GM18909 (cell line): ENCODE measurements at regions not wholly inside any gene's neighbourhood (a gene's known extent, or its start where the extent isn't known, plus 50 kb on each side); places are given as distances from the start of the nearest gene placed in this dataset.
"Not testable (repeated sequence)": the region's sequence is repeated elsewhere in the genome, so short reads cannot be mapped to it uniquely, and the experiment has no call there.

Experiments used
- ATAC-seq: cut with Tn5 transposase; IDR thresholded peaks from one replicate; pipeline ENCODE4 v1.9.1; 2021; ENCODE audit warnings: mild to moderate bottlenecking; ENCODE audit not compliant: unreplicated experiment, poor library complexity

GRCh38 chrX:96483647-96484160 lies 200.9 kb upstream of the DIAPH2 start:
- ATAC-seq, result no peak

GRCh38 chrX:96486687-96487086 lies 198.0 kb upstream of the DIAPH2 start:
- not testable (repeated sequence) for ATAC-seq

DNA sequence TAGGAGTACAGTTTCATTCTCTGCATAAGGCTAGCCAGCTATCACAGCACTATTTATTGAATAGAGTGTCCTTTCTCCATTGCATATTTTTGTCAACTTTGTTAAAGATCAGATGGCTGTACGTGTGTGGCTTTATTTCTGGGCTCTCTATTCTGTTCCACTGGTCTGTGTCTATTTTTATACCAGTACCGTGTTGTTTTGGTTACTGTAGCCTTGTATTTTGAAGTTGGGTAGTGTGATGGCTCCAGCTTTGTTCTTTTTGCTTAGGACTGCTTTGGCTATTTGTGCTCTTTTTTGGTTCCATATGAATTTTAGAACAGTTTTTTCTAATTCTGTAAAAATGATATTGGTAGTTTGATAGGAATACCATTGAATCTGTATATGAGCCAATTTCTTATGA lies 182.1 kb upstream of the DIAPH2 start:
- no peak for ATAC-seq

- not testable (repeated sequence) for ATAC-seq
Observed at GRCh38 chrX:96529386-96529785, 155.3 kb upstream of the DIAPH2 start.

DNA sequence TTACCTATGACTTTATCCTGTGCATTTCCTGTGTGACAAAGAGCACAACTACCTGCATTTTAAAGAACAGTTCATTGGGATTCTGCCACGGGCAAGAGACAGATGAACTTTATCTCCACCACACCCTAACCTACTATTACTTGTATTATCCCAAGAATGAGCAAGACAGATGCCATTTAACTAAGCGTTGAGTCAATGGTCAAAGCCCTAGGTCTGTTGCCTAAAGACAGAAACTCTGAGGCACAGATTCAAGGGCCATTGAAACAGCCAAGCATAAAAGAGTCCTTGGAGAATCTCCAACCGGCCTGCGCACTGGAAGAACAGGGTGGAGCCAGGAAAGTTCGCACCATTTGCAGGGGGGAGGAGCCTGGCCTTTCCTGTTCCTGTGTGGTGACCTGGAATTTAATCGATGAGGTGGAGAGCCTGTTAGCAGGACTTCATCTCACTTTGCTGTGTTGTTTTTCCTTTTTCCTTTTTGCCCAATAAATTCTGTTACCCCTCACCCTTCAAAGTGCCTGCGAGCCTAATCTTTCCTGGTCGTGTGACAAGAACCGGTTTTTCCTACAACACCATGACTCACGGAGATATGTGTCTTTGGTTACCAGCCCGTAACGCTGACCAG lies 146.4 kb upstream of the DIAPH2 start:
- no peak for ATAC-seq

DNA sequence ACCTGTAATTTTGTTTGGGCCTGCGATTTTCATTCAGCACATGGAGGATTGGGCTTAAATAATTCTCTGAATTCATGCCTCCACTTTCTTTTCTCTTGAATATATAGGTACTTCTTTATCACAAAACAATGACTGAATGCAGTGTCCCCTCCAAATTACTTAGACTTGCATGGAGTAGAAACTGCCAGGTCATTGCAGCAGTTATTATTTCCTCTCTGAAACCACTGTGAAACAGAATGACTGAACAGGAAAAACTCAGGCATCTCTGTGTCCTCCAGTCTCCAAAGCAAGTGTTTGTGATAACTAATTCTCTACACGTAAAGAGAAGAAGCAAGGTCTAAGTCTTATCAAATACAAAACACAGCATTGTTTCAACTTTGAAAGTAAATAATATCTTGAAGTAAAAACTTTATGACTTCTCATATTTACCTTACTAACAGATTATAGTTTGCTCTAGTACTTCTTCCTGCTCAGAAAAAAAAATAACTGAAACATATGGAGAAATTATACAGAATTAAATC lies 144.5 kb upstream of the DIAPH2 start:
- ATAC-seq, result no peak

DNA sequence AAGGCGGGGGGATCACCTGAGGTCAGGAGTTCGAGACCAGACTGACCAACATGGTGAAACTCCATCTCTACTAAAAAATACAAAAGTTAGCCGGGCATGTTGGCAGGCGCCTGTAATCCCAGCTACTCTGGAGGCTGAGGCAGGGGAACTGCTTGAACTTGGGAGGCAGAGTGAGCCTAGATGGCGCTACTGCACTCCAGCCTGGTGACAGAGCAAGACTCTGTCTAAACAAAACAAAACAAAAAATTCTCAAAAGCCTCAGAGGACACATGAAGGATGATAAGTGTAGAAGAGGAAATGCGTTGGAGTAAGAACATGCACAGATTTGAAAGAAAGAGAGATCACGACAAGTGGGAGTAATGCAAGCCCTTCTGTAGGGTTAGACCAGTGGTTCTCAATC lies 138.4 kb upstream of the DIAPH2 start:
- ATAC-seq, result not testable (repeated sequence)

- no peak for ATAC-seq
Observed at GRCh38 chrX:96551322-96551872, 133.2 kb upstream of the DIAPH2 start.

- no peak for ATAC-seq
Observed at GRCh38 chrX:96556886-96557285, 127.8 kb upstream of the DIAPH2 start.

- ATAC-seq, result not testable (repeated sequence)
Observed at GRCh38 chrX:96561129-96561528, 123.5 kb upstream of the DIAPH2 start.

DNA sequence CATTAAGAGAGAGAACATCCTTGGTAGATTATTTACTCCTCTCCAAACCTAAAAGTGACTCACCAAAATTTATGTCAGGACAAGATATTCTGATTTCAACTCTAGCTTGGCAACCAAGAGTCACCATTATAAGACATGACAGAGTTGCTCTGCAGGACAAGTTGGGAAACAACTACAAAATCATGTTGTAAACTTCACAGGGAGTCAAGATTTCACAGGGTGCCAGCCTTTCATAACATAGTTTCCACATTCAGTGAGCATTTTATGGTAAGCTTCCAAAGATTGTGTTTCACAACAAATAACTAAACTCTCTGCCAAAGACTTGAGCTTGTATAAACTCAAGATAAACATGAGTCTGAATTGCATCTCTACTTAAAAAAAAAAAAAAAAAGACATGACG lies 121.0 kb upstream of the DIAPH2 start:
- ATAC-seq, result no peak

- ATAC-seq, result no peak
Observed at GRCh38 chrX:96564595-96564994, 120.0 kb upstream of the DIAPH2 start.

GRCh38 chrX:96566878-96567277 lies 117.8 kb upstream of the DIAPH2 start:
- ATAC-seq, result no peak

DNA sequence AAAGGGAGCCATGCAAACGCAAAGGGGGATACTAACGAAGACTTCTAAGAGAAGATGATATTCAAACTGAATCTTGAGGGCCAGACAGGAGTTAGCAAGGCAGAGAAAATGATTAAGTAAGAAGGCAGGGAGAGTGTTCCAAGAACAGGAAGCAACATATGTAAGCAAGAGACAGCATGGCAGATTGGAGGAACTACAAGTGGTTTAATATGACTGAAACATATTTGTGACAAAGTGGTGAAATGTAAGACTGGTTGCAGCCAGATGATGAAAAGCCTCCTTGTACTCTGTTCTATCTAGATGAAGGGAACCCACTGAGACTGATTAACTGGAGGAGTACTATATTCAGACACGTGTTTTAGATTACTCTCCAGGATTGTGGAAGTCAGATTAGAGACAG lies 116.6 kb upstream of the DIAPH2 start:
- no peak for ATAC-seq

DNA sequence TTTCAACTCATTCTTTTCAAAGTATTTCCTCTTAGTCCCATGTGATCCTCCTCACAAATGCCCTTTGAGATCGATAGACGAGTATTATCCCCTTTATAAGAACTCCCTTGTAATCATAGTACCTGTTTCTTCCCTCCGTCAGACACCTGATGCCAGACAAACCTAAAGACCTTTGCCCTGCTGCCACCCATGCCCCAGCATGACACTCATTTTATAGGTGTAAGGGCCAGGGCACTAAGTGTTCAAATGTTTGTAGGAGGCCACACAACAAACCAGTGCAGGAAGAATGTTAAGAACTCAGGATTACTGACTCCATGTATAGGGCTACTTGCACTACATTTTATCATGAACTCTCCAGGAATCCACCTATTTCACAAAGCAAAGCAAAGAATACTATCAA lies 115.6 kb upstream of the DIAPH2 start:
- no peak for ATAC-seq

DNA sequence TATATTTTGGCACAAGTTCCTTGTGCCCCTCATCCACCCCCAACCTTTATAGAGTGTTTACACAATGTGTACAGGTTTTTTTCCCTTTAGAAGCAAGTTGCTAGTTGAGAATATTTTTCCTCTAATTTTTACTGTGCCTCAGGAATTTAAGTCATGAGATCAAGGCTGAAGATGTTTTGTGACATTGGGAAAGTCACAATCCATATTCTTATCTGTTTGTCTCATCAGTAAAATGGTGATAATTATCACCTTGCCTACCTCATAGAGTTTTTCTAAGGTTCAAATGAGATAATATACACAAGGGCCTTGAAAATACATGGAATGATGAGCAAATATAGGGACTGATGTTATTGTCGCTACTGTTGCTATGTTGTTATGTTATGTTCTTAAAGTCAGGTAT lies 109.6 kb upstream of the DIAPH2 start:
- ATAC-seq, result no peak

DNA sequence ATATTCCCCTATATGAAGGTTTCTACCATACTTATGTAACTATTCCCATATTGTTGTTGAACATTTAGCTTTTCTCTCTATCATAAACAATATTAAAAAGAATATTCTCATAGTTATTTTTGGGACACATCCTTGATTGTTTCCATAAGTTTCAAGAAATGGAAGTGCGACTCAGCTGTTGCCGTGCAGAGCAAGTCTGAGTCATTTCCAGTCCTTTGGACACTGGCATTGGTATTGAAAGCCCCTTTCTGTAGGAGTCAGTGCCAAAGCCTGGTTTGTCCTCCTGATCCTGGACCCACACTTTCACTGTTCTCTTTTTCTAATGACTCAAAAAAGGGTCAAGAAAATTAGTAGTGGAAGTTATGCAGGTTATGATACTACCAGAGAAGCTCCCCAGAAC lies 108.3 kb upstream of the DIAPH2 start:
- ATAC-seq, result no peak

GRCh38 chrX:96578781-96579180 lies 105.9 kb upstream of the DIAPH2 start:
- ATAC-seq, result no peak

- ATAC-seq, result no peak
Observed at GRCh38 chrX:96579252-96579651, 105.4 kb upstream of the DIAPH2 start.

GRCh38 chrX:96590403-96590802 lies 94.2 kb upstream of the DIAPH2 start:
- no peak for ATAC-seq

DNA sequence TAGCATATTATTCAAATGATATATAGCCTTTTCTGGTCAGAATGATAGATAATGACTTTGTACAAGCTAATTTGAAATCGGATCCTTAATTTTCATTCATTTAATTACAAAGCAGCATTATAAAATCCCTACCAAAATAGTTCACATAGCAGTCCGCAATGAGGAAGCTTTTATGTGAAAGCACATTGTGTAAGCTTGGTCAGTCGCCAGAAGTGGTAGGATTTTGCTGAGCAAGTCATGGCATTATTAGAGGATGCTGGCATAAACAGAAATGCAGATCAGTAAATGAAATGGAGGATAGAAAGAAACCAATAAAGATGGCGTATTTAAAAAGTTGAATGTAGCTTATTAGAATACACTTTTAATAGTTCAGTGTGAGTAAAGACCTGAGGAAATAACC lies 93.2 kb upstream of the DIAPH2 start:
- ATAC-seq, result no peak

- ATAC-seq, result not testable (repeated sequence)
Observed at GRCh38 chrX:96597847-96598246, 86.8 kb upstream of the DIAPH2 start.
